GM12878 (cell line): ENCODE measurements at regions not wholly inside any gene's neighbourhood (a gene's known extent, or its start where the extent isn't known, plus 50 kb on each side); places are given as distances from the start of the nearest gene placed in this dataset.

ENCODE experiments used
- CREB1 ChIP-seq: IDR thresholded peaks from 2 replicates; pipeline ENCODE4 v1.6.1; 2012; ENCODE audit warnings: low read depth, mild to moderate bottlenecking, inconsistent platforms
- CREM ChIP-seq: IDR thresholded peaks from 2 replicates; pipeline ENCODE4 v1.6.1; 2014; ENCODE audit warnings: antibody characterized with exemption, low read depth
- CTCF ChIP-seq, 3 experiments: IDR thresholded peaks in 2 of 3; conservative IDR thresholded peaks in 1 of 3; 2 replicates each; pipeline ENCODE4 v1.5.1; 2011; ENCODE audit warnings: low read depth in 3 of 3, low read length in 3 of 3, mild to moderate bottlenecking in 3 of 3, control low read depth in 2 of 3, moderate library complexity in 2 of 3, inconsistent platforms in 1 of 3, mixed read lengths in 1 of 3; ENCODE audit not compliant: control insufficient read depth in 2 of 3, insufficient read depth in 1 of 3; ENCODE audit errors: extremely low read depth in 1 of 3
- EED ChIP-seq: sonication (generic); IDR thresholded peaks from 2 replicates; pipeline ENCODE4 v1.6.1; 2016; ENCODE audit warnings: antibody characterized with exemption, low read depth
- ETV6 ChIP-seq, 2 experiments: fragments of 450-650 bp in 1 of 2; IDR thresholded peaks in 1 of 2; conservative IDR thresholded peaks in 1 of 2; 2 replicates each; pipeline ENCODE4 v1.6.1; 2014; ENCODE audit warnings: antibody characterized with exemption in 1 of 2, borderline replicate concordance in 1 of 2, low read depth in 1 of 2, mild to moderate bottlenecking in 1 of 2, moderate library complexity in 1 of 2
- GATAD2B ChIP-seq: fragments of 450-650 bp; conservative IDR thresholded peaks from 2 replicates; pipeline ENCODE4 v1.6.1; 2017; ENCODE audit warnings: low read depth, mild to moderate bottlenecking, moderate library complexity
- HCFC1 ChIP-seq: fragments of 150-350 bp; IDR thresholded peaks from 2 replicates; pipeline ENCODE4 v1.6.1; 2014; ENCODE audit warnings: low read length
- HDAC2 ChIP-seq: fragments of 200-600 bp; sonication (generic); IDR thresholded peaks from 2 replicates; pipeline ENCODE4 v1.6.1; 2017
- IRF4 ChIP-seq: IDR thresholded peaks from 2 replicates; pipeline ENCODE4 v1.6.1; 2011; ENCODE audit warnings: low read depth, low read length
- JUNB ChIP-seq: IDR thresholded peaks from 2 replicates; pipeline ENCODE4 v1.6.1; 2016; ENCODE audit warnings: antibody characterized with exemption, mild to moderate bottlenecking
- JUND ChIP-seq: IDR thresholded peaks from 2 replicates; pipeline ENCODE4 v1.6.1; 2012; ENCODE audit warnings: low read depth, mild to moderate bottlenecking, low read length, improper control_type of control experiment, moderate library complexity
- KDM1A ChIP-seq: fragments of 200-600 bp; sonication (generic); IDR thresholded peaks from 2 replicates; pipeline ENCODE4 v1.6.1; 2016; ENCODE audit warnings: borderline replicate concordance
- MYC ChIP-seq: IDR thresholded peaks from 2 replicates; pipeline ENCODE4 v1.6.1; 2011; ENCODE audit warnings: mild to moderate bottlenecking, low read length, moderate library complexity, inconsistent platforms; ENCODE audit not compliant: insufficient read depth, insufficient replicate concordance, insufficient read length, severe bottlenecking
- NFXL1 ChIP-seq: fragments of 450-650 bp; IDR thresholded peaks from 2 replicates; pipeline ENCODE4 v1.6.1; 2017; ENCODE audit warnings: antibody characterized with exemption, mild to moderate bottlenecking, borderline replicate concordance
- NRF1 ChIP-seq: conservative IDR thresholded peaks from 2 replicates; pipeline ENCODE4 v1.6.1; 2011; ENCODE audit warnings: mild to moderate bottlenecking, low read depth, low read length, improper control_type of control experiment
- SMAD1 ChIP-seq: fragments of 450-650 bp; IDR thresholded peaks from 2 replicates; pipeline ENCODE4 v1.6.1; 2018; ENCODE audit warnings: mild to moderate bottlenecking, low read depth; ENCODE audit not compliant: partially characterized antibody
- SMARCA5 ChIP-seq: fragments of 450-650 bp; IDR thresholded peaks from 2 replicates; pipeline ENCODE4 v1.6.1; 2017; ENCODE audit warnings: mild to moderate bottlenecking
- STAT1 ChIP-seq: fragments of 450-650 bp; conservative IDR thresholded peaks from 2 replicates; pipeline ENCODE4 v1.6.1; 2014; ENCODE audit warnings: antibody characterized with exemption, mild to moderate bottlenecking
- SUPT20H ChIP-seq: IDR thresholded peaks from 2 replicates; pipeline ENCODE4 v1.6.1; 2011; ENCODE audit warnings: low read depth, mild to moderate bottlenecking, low read length, moderate library complexity, borderline replicate concordance; ENCODE audit not compliant: control insufficient read depth
- YBX1 ChIP-seq: fragments of 450-650 bp; IDR thresholded peaks from 2 replicates; pipeline ENCODE4 v1.6.1; 2016; ENCODE audit warnings: antibody characterized with exemption
- ZNF24 ChIP-seq: fragments of 450-650 bp; IDR thresholded peaks from 2 replicates; pipeline ENCODE4 v1.6.1; 2017; ENCODE audit warnings: antibody characterized with exemption, mild to moderate bottlenecking
- ZNF384 ChIP-seq: IDR thresholded peaks from 2 replicates; pipeline ENCODE4 v1.6.1; 2012; ENCODE audit warnings: low read depth, mild to moderate bottlenecking, low read length, improper control_type of control experiment, borderline replicate concordance
- TF ChIP-seq, protein P1 (sequence below): fragments of 450-650 bp; IDR thresholded peaks from 2 replicates; pipeline ENCODE4 v1.6.1; 2017; ENCODE audit warnings: mild to moderate bottlenecking, low read depth, inconsistent platforms; ENCODE audit not compliant: poor library complexity, severe bottlenecking
- TF ChIP-seq, protein P2 (sequence below): IDR thresholded peaks from 2 replicates; pipeline ENCODE4 v1.6.1; 2012; ENCODE audit warnings: low read length, inconsistent platforms
- TF ChIP-seq, protein P3 (sequence below): IDR thresholded peaks from 2 replicates; pipeline ENCODE4 v1.6.1; 2011; ENCODE audit warnings: low read depth, low read length, improper control_type of control experiment, borderline replicate concordance

GRCh38 chr6:37566111-37566949 is 66.6 kb upstream of the CCDC167 start (continued):
- peak; percentile 57; the same call in 1 of the 2 replicates for TF ChIP-seq GATAD2B
- TF ChIP-seq ZNF24, result peak; percentile 30; the same call in 1 of the 2 replicates
- no peak for TF ChIP-seq KDM1A
- TF ChIP-seq EED, result no peak
- TF ChIP-seq ZNF384, result no peak
- TF ChIP-seq, protein P1, sequence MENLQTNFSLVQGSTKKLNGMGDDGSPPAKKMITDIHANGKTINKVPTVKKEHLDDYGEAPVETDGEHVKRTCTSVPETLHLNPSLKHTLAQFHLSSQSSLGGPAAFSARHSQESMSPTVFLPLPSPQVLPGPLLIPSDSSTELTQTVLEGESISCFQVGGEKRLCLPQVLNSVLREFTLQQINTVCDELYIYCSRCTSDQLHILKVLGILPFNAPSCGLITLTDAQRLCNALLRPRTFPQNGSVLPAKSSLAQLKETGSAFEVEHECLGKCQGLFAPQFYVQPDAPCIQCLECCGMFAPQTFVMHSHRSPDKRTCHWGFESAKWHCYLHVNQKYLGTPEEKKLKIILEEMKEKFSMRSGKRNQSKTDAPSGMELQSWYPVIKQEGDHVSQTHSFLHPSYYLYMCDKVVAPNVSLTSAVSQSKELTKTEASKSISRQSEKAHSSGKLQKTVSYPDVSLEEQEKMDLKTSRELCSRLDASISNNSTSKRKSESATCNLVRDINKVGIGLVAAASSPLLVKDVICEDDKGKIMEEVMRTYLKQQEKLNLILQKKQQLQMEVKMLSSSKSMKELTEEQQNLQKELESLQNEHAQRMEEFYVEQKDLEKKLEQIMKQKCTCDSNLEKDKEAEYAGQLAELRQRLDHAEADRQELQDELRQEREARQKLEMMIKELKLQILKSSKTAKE, result no peak
- no peak for TF ChIP-seq JUNB
- no peak for TF ChIP-seq CREB1
- TF ChIP-seq CREM, result no peak
- TF ChIP-seq NRF1, result no peak
- no peak for TF ChIP-seq NFXL1
- peak; percentile 25 for TF ChIP-seq SMAD1
- TF ChIP-seq HDAC2, result no peak
- TF ChIP-seq SMARCA5, result peak; percentile 98
- no peak for TF ChIP-seq YBX1
- TF ChIP-seq, protein P2, sequence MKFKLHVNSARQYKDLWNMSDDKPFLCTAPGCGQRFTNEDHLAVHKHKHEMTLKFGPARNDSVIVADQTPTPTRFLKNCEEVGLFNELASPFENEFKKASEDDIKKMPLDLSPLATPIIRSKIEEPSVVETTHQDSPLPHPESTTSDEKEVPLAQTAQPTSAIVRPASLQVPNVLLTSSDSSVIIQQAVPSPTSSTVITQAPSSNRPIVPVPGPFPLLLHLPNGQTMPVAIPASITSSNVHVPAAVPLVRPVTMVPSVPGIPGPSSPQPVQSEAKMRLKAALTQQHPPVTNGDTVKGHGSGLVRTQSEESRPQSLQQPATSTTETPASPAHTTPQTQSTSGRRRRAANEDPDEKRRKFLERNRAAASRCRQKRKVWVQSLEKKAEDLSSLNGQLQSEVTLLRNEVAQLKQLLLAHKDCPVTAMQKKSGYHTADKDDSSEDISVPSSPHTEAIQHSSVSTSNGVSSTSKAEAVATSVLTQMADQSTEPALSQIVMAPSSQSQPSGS, result no peak
- TF ChIP-seq CTCF (IDR thresholded peaks at IDR 0.05 in 2 of 3, conservative IDR thresholded peaks at IDR 0.05 in 1 of 3; ENCODE audit: control insufficient read depth in 2 of 3, extremely low read depth in 1 of 3, insufficient read depth in 1 of 3, low read depth in 3 of 3, low read length in 3 of 3), result peak; percentile 86 to 97 (median 89)
- TF ChIP-seq SUPT20H, result no peak
- TF ChIP-seq ETV6 (conservative IDR thresholded peaks at IDR 0.05 in 1 of 2, IDR thresholded peaks at IDR 0.05 in 1 of 2; ENCODE audit: borderline replicate concordance in 1 of 2, low read depth in 1 of 2), result no peak
- TF ChIP-seq JUND, result no peak
- TF ChIP-seq HCFC1, result 0 out of 2 replicates have a peak, but pooled peaks have one; percentile 11
- TF ChIP-seq, protein P3, sequence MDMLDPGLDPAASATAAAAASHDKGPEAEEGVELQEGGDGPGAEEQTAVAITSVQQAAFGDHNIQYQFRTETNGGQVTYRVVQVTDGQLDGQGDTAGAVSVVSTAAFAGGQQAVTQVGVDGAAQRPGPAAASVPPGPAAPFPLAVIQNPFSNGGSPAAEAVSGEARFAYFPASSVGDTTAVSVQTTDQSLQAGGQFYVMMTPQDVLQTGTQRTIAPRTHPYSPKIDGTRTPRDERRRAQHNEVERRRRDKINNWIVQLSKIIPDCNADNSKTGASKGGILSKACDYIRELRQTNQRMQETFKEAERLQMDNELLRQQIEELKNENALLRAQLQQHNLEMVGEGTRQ, result peak; percentile 87
- no peak for TF ChIP-seq STAT1
- no peak for TF ChIP-seq MYC
- TF ChIP-seq IRF4, result no peak
